ENCODE measurements at regions not wholly inside any gene's neighbourhood (a gene's known extent, or its start where the extent isn't known, plus 50 kb on each side); places are given as distances from the start of the nearest gene placed in this dataset.

- H3K4me3 Mint-ChIP-seq = no peak overlapping the region
- H3K27me3 Mint-ChIP-seq (ENCODE audit: low read depth) = peaks cover 10% of the 10 kb centered on the region
- ATAC-seq = no peak
- no peaks in the 10 kb centered on the region for H3K36me3 Mint-ChIP-seq (ENCODE audit: insufficient read depth)
- no peaks in the 10 kb centered on the region for H3K4me1 Mint-ChIP-seq (ENCODE audit: low read depth)
- no peaks in the 10 kb centered on the region for H3K9me3 Mint-ChIP-seq
- DNase-seq = no peak
Observed at GRCh38 chr5:175226506-175226905, 217.5 kb downstream of the DRD1 start.

- Mint-ChIP-seq H3K27me3 (ENCODE audit: low read depth) (peaks cover 11% of the 10 kb centered on the region), H3K9me3 (no peaks in the 10 kb centered on the region), H3K4me1 (ENCODE audit: low read depth) (no peaks in the 10 kb centered on the region), H3K36me3 (ENCODE audit: insufficient read depth) (no peaks in the 10 kb centered on the region), H3K4me3 (no peak overlapping the region)
- DNase-seq (no peak), ATAC-seq (no peak)
Observed at GRCh38 chr5:175223291-175223690, 220.7 kb downstream of the DRD1 start.

- ATAC-seq (no peak), DNase-seq (no peak)
- H3K4me1 Mint-ChIP-seq (ENCODE audit: low read depth) = no peaks in the 10 kb centered on the region
- H3K27me3 Mint-ChIP-seq (ENCODE audit: low read depth) = peaks cover 11% of the 10 kb centered on the region
- H3K36me3 Mint-ChIP-seq (ENCODE audit: insufficient read depth) = no peaks in the 10 kb centered on the region
- H3K4me3 Mint-ChIP-seq = no peak overlapping the region
- H3K9me3 Mint-ChIP-seq = no peaks in the 10 kb centered on the region
Observed at GRCh38 chr5:175222621-175223020, 221.4 kb downstream of the DRD1 start.

DNA sequence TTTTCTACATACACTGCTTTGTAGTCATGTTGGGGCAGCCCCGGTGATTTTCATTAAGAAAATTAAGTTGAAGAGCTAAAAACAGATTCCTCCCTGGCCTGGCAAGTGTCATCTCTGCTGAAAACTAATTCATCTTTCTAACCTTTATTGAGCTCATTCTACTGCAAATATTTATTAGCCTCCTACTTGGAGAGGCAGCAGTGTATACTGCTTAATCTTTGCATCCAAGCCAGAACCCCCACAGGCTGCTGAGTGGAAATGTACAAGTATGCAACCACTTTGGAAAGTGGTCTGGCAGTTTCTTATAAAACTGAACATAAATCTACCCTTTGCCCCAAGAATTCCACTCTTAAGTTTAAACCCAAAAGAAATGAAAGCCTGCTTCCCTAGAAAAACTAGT is 223.4 kb downstream of the DRD1 start:
- peaks cover 16% of the 10 kb centered on the region for H3K27me3 Mint-ChIP-seq (ENCODE audit: low read depth)
- H3K9me3 Mint-ChIP-seq = no peaks in the 10 kb centered on the region
- H3K4me3 Mint-ChIP-seq = no peak overlapping the region
- no peaks in the 10 kb centered on the region for H3K4me1 Mint-ChIP-seq (ENCODE audit: low read depth)
- no peak for ATAC-seq
- DNase-seq = no peak
- H3K36me3 Mint-ChIP-seq (ENCODE audit: insufficient read depth) = no peaks in the 10 kb centered on the region

DNA sequence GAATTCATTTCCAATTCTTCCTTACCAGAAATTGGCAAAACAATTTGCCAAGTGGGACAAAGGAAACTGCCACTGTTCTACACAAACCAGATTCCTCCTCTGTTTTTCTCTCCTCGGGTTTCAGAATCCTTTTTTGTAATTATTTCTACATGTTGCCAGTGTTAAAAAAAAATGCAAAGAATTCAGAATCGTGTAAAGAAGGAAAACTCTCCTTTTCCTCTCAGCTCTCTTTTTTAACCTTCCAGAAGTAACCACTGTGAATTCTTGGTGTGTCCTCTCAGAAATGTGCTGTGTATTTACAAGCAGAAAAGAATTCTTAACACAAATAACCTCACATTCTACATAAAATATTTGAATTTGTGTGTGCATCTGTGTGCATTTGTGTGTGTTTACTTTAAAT is 224.6 kb downstream of the DRD1 start:
- H3K9me3 Mint-ChIP-seq = no peaks in the 10 kb centered on the region
- H3K4me3 Mint-ChIP-seq = no peak overlapping the region
- no peaks in the 10 kb centered on the region for H3K4me1 Mint-ChIP-seq (ENCODE audit: low read depth)
- ATAC-seq (no peak), DNase-seq (no peak)
- H3K36me3 Mint-ChIP-seq (ENCODE audit: insufficient read depth) = no peaks in the 10 kb centered on the region
- peaks cover 16% of the 10 kb centered on the region for H3K27me3 Mint-ChIP-seq (ENCODE audit: low read depth)

- DNase-seq (no peak), ATAC-seq (no peak)
- no peaks in the 10 kb centered on the region for H3K4me1 Mint-ChIP-seq (ENCODE audit: low read depth)
Observed at GRCh38 chr5:175216991-175217390, 227.0 kb downstream of the DRD1 start.

DNA sequence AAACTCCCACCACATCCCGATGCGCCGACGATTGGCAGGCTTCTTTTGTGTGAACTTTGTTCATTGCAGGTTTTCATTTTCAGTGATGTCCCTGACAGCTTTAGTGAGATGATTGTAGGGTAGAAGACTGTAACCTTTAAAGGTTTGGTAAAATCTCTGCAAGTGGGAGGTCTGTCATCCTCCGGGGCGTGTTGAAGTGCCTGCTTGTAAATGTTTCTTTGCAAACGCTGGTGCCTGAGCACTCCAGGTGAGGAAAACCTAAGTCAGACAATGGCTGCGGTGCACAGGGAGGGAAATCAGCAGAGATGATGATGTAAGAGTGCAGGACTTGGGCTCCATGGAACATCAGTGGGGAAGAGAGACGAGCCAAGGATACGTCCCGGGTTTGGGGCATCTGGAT is 228.1 kb downstream of the DRD1 start:
- no peak for DNase-seq
- no peak for ATAC-seq
- Mint-ChIP-seq H3K27me3 (ENCODE audit: low read depth) (peaks cover 9% of the 10 kb centered on the region), H3K9me3 (no peaks in the 10 kb centered on the region), H3K4me3 (no peak overlapping the region), H3K36me3 (ENCODE audit: insufficient read depth) (no peaks in the 10 kb centered on the region), H3K4me1 (ENCODE audit: low read depth) (no peaks in the 10 kb centered on the region)

More at GRCh38 chr5:175216991-175217390, 227.0 kb downstream of the DRD1 start:
- H3K4me3 Mint-ChIP-seq = no peak overlapping the region
- no peaks in the 10 kb centered on the region for H3K36me3 Mint-ChIP-seq (ENCODE audit: insufficient read depth)
- H3K9me3 Mint-ChIP-seq = no peaks in the 10 kb centered on the region
- H3K27me3 Mint-ChIP-seq (ENCODE audit: low read depth) = peaks cover 9% of the 10 kb centered on the region

GRCh38 chr5:175214152-175214551 is 229.8 kb downstream of the DRD1 start:
- ATAC-seq = no peak
- DNase-seq = no peak
- no peaks in the 10 kb centered on the region for H3K36me3 Mint-ChIP-seq (ENCODE audit: insufficient read depth)
- H3K27me3 Mint-ChIP-seq (ENCODE audit: low read depth) = peaks cover 13% of the 10 kb centered on the region
- no peak overlapping the region for H3K4me3 Mint-ChIP-seq
- H3K9me3 Mint-ChIP-seq = no peaks in the 10 kb centered on the region
- no peaks in the 10 kb centered on the region for H3K4me1 Mint-ChIP-seq (ENCODE audit: low read depth)

DNA sequence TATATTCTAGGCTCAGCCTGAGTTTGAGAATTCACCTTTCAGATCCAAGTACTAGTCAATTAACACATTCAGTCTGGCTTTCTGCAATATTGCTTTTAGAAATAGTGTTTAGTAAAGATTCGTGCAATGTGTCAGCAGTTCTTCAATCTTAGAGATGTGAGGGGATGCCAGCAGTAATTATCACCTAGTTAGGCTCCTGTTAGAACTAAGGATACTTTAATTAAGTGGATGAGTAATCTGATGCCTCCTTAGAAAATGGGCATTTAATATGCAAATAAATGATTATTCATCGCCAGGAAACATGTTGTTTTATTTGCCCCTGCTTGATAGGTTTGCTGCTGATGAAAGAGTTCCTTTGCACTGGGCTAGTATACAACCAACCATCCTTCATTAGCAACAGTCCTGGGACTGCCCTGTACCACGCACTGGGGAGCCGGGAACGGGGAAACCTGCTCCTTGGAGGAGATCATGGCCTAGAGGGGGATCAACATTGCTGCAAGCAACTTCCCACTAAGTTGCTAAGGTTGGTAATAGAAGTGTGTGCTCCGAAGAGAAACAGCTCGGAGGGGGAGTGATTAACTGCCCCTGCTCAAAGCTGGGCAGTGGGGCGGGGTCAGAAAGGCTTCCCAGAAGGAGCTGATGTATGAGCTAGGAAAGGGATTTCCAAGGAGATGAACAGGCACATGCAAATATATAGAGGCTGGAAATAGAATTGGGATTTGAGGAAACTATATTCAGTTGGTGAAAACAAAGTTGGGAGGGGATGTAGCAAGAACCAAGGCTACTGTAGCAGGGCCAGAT is 231.8 kb downstream of the DRD1 start:
- no peak overlapping the region for H3K4me3 Mint-ChIP-seq
- no peaks in the 10 kb centered on the region for H3K4me1 Mint-ChIP-seq (ENCODE audit: low read depth)
- H3K27me3 Mint-ChIP-seq (ENCODE audit: low read depth) = peaks cover 11% of the 10 kb centered on the region
- DNase-seq (no peak), ATAC-seq (no peak)
- H3K9me3 Mint-ChIP-seq = no peaks in the 10 kb centered on the region
- H3K36me3 Mint-ChIP-seq (ENCODE audit: insufficient read depth) = no peaks in the 10 kb centered on the region

DNA sequence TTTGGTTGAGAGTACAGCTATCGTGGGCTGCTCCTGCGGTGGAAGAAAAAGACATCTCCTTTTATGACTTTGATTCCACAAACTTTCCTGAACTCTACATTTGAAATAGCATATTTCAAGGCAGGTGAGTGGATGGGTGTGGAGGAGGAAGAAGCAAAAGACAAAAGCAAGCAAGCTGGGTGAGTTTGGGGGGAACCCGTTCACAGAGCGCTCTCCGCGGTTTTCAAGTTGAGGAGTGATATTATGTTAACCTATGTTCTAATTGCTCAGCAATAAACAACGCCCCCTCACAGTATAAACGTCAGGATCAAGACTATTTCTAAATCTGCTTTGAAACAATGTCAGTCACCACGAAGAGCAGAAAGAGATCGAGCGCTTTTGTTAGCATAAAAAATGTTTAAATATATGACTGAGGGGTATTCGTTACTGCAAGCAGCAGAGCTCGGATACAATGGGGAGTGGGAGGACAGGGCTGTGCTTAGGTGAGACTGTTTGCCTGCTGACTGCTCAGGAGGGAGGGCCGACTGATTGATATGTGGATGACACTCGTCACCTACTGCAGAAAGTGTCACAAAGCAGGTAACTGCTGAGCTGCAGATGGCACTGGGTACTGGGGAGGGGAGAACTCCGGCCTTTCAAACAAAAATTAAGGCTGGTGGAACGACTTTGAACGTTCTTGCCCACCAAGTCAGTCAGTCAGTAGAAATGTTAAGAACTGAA is 236.5 kb downstream of the DRD1 start:
- no peaks in the 10 kb centered on the region for H3K9me3 Mint-ChIP-seq
- no peaks in the 10 kb centered on the region for H3K36me3 Mint-ChIP-seq (ENCODE audit: insufficient read depth)
- peaks cover 4% of the 10 kb centered on the region for H3K27me3 Mint-ChIP-seq (ENCODE audit: low read depth)
- H3K4me3 Mint-ChIP-seq = no peak overlapping the region
- no peaks in the 10 kb centered on the region for H3K4me1 Mint-ChIP-seq (ENCODE audit: low read depth)
- ATAC-seq (no peak), DNase-seq (no peak)

DNA sequence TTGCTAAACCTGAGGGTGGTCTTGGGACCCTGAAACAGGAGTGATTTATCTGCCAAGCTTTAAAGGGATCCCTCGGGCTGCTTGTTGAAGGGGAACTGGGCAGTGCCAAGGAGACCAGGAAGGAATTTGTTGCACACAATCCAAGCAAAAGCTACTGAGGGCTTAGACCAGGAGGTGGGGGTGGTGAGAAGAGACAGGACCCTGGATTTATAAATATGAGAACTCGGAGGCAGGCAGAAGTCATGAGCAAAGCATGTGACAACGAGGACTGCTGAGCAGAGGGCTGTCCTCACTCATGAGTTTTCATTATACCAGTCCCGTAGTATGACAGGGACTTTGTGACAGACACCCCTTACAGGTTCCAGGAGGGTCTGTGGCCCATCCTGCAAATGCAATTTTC is 237.3 kb downstream of the DRD1 start:
- H3K4me1 Mint-ChIP-seq (ENCODE audit: low read depth) = no peaks in the 10 kb centered on the region
- no peak overlapping the region for H3K4me3 Mint-ChIP-seq
- H3K9me3 Mint-ChIP-seq = no peaks in the 10 kb centered on the region
- H3K36me3 Mint-ChIP-seq (ENCODE audit: insufficient read depth) = no peaks in the 10 kb centered on the region
- H3K27me3 Mint-ChIP-seq (ENCODE audit: low read depth) = peaks cover 4% of the 10 kb centered on the region
- ATAC-seq = no peak
- DNase-seq = no peak

DNA sequence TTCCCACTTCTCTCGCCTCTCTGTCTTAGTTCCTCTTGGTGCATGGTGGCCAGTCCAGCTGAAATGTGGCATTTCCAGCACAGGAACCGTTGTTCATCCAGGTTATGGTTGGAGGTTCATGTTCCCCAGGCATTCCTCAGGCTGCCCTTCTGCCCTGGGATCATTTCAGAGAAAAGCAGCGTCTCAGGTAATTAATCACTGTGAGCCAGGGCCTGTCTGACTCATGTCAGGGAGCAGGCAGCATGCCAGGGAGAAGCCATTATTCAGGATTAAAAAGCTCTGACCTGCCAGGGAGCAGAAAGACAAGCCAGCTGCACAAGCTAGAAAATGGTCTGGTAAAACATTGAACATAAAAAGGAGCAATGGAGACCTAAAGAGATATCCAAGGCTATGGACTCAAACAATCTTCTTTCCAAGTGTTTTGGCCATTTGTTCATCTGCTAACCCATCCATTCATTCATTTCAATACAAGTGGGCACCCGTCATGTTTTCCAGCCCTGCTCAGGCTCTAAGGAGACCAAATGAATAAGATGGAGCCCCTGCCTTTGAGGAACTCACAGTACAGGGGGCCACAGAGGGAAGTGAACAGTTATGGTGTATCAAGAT is 241.4 kb downstream of the DRD1 start:
- no peaks in the 10 kb centered on the region for H3K9me3 Mint-ChIP-seq
- ATAC-seq (no peak), DNase-seq (no peak)
- no peaks in the 10 kb centered on the region for H3K36me3 Mint-ChIP-seq (ENCODE audit: insufficient read depth)
- H3K4me1 Mint-ChIP-seq (ENCODE audit: low read depth) = no peaks in the 10 kb centered on the region
- no peak overlapping the region for H3K4me3 Mint-ChIP-seq
- H3K27me3 Mint-ChIP-seq (ENCODE audit: low read depth) = peaks cover 2% of the 10 kb centered on the region

- ATAC-seq = no peak
- H3K4me3 Mint-ChIP-seq = no peak overlapping the region
- no peaks in the 10 kb centered on the region for H3K9me3 Mint-ChIP-seq
- H3K4me1 Mint-ChIP-seq (ENCODE audit: low read depth) = no peaks in the 10 kb centered on the region
- H3K36me3 Mint-ChIP-seq (ENCODE audit: insufficient read depth) = no peaks in the 10 kb centered on the region
- peaks cover 4% of the 10 kb centered on the region for H3K27me3 Mint-ChIP-seq (ENCODE audit: low read depth)
- no peak for DNase-seq
Observed at GRCh38 chr5:175201393-175201792, 242.6 kb downstream of the DRD1 start.

DNA sequence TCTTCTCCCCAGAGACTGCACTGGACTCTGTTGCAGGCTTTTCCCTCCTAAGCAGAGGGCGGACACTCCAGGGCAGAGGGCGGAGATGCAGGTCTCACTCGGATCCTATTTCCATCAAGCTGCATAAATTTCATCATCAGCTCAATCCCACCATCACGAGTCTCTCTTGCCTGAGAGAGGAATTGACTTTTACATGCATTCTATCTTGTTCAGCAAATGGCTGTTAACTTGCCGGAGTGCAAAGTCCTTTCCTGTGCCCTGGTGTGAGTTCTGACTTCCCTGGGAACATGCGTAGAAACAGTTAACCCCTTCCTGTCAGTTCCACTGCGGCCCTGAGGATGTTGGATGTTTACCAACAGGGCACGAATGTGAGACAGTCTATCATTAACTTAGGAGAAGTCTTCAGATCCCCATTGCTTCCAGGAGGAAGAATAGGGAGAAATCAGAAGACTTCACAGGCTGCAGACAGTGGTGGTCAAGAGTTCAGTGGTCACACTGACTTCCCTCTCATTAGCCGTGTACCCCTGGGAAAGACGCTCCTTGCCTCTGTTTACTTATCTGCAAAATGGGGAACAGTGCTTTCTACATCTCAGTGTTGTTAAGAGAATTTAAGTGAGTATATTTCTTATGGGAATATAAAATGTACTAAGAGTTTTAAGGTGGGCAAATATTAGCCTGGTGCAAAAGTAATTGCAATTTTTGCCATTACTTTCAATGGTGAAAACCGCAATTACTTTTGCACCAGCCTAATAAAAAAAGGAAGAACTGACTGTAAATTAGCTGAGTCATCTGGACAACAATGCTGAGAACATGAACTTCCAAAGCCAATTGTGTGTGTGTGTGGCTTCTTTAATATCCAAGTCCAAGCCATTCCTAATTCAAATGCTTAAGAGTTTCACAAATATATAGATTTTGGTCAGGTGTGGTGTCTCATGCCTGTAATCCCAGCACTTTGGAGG is 248.0 kb downstream of the DRD1 start:
- Mint-ChIP-seq H3K4me3 (no peak overlapping the region), H3K4me1 (ENCODE audit: low read depth) (no peaks in the 10 kb centered on the region), H3K9me3 (peaks cover 2% of the 10 kb centered on the region), H3K27me3 (ENCODE audit: low read depth) (peaks cover 4% of the 10 kb centered on the region), H3K36me3 (ENCODE audit: insufficient read depth) (no peaks in the 10 kb centered on the region)
- DNase-seq (no peak), ATAC-seq (no peak)

Data from activated T-cell treated with anti-CD3 and anti-CD28 coated beads, Interleukin-2, amount 50 U/mL, for 4 hours (primary cell).